ENCODE measurements at regions not wholly inside any gene's neighbourhood (a gene's known extent, or its start where the extent isn't known, plus 50 kb on each side); places are given as distances from the start of the nearest gene placed in this dataset.
"Not testable (repeated sequence)": the region's sequence is repeated elsewhere in the genome, so short reads cannot be mapped to it uniquely, and the experiment has no call there.

DNA sequence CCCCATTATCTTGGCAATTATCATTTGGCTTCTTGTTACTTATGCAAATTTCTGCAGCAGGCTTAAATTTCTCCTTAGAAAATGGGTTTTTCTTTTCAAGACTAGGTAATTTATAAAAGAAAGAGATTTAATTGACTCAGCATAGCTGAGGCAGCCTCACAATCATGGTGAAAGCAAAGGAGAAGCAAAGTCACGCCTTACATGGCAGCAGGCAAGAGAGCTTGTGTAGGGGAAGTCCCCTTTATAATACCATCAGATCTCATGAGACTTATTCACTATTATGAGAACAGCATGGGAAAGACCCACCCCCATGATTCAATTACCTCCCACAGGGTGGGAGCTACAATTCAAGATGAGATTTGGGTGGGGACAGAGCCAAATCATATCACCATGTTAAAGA, 158.3 kb upstream of the NRBF2 start:
- H3K4me3 Mint-ChIP-seq; H3K27ac Mint-ChIP-seq; intact Hi-C loops (cut with DNase I, micrococcal nuclease); POLR2A ChIA-PET; H3K36me3 Mint-ChIP-seq (ENCODE audit: low read depth): not testable (repeated sequence)
- CTCF ChIA-PET: interaction anchor here (0.7 kb wide), 2 partner anchors 159 to 655 kb away, joined by 3 read pairs; no protein-coding TSS in a partner anchor
- Mint-ChIP-seq H3K27me3 (peaks cover 18% of the 10 kb centered on the region), H3K9me3 (ENCODE audit: low read depth) (peaks cover 13% of the 10 kb centered on the region), H3K4me1 (peaks cover 21% of the 10 kb centered on the region)
- DNase-seq (peak; percentile 13), ATAC-seq (peak; percentile 42)

DNA sequence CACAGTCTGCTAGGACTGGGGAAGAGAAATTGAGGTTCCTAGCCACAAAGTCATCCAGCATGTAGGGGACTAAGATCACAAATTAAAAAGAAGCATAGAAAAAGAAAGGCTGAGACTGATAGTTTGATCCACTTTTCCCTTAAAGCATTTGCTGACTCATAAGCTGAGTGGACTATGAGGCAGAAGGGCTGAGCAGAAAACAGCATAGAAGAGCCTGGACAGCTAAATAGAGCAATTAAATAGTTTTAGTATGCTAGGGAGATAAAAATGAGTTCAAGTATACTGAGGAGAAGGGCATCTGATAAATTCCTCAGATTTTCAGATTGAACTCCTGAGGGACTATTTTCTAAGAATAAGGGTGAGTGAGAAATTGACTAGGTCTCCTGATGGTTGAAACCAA, 155.9 kb upstream of the EGR2 start:
- intact Hi-C loops (cut with DNase I, micrococcal nuclease): no loop called here
- no peak for ATAC-seq
- CTCF ChIA-PET: no interaction called here
- H3K36me3 Mint-ChIP-seq (ENCODE audit: low read depth): peaks cover 4% of the 10 kb centered on the region
- H3K27ac Mint-ChIP-seq: no peak overlapping the region
- peaks cover 27% of the 10 kb centered on the region for H3K27me3 Mint-ChIP-seq
- peaks cover 13% of the 10 kb centered on the region for H3K9me3 Mint-ChIP-seq (ENCODE audit: low read depth)
- no peak overlapping the region for H3K4me3 Mint-ChIP-seq
- POLR2A ChIA-PET: no interaction called here
- no peak for DNase-seq
- H3K4me1 Mint-ChIP-seq: peaks cover 6% of the 10 kb centered on the region

DNA sequence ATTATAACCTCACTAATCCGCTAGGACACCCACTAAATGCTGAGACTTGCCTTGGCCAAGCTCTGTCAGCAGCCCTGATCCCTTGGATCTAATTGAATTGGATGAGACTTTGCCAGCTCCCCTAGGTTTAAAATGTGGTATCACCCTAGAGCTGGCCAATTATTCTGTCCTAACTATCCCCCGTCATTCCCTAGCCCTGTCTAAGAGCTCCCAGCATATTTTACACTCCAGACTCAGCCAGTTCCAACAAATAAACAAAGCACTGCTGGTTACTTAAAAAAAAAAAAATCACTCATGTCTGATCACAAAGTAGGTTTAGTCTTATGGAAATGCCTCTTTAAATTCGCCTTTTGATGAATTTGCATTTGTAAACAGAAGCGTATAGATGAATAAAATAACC, 147.9 kb upstream of the EGR2 start:
- H3K4me1 Mint-ChIP-seq: no peaks in the 10 kb centered on the region
- H3K27me3 Mint-ChIP-seq: peaks cover 29% of the 10 kb centered on the region
- H3K36me3 Mint-ChIP-seq (ENCODE audit: low read depth): no peaks in the 10 kb centered on the region
- ChIA-PET CTCF (no interaction called here), POLR2A (no interaction called here)
- DNase-seq (no peak), ATAC-seq (no peak)
- no peak overlapping the region for H3K4me3 Mint-ChIP-seq
- H3K27ac Mint-ChIP-seq: no peak overlapping the region
- no peaks in the 10 kb centered on the region for H3K9me3 Mint-ChIP-seq (ENCODE audit: low read depth)
- intact Hi-C loops (cut with DNase I, micrococcal nuclease): no loop called here

DNA sequence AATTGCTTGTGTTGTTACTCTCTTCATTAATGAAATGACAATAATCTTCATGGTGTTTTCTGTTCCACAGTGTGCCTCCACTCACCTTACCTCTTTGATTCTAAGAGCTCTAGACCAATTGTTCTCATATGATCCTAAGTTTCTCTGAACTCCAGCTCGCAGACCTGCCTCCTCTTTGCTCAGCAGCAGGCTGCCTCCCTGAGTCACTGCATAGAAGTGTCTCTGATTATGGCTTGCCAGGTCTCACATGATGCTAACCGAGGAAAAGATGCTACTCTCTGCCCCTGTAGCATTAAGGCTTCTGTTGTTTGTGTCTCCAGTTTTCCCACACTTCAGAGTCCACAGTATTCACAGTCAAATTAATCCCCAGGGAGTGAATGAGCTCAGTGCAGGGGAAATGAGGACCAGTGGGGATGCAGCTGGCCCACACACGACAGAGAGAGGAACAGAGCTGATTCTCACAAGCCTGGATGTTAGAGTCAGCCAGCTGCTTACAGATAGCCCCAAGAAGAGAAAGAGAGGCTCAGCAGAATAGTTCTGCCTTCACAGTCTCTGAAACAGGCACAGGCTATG, 145.9 kb upstream of the EGR2 start:
- no peak overlapping the region for H3K27ac Mint-ChIP-seq
- no peaks in the 10 kb centered on the region for H3K9me3 Mint-ChIP-seq (ENCODE audit: low read depth)
- POLR2A ChIA-PET: no interaction called here
- CTCF ChIA-PET: no interaction called here
- H3K4me3 Mint-ChIP-seq: no peak overlapping the region
- H3K27me3 Mint-ChIP-seq: peaks cover 22% of the 10 kb centered on the region
- no peaks in the 10 kb centered on the region for H3K36me3 Mint-ChIP-seq (ENCODE audit: low read depth)
- intact Hi-C loops (cut with DNase I, micrococcal nuclease): no loop called here
- ATAC-seq (no peak), DNase-seq (no peak)
- H3K4me1 Mint-ChIP-seq: no peaks in the 10 kb centered on the region

DNA sequence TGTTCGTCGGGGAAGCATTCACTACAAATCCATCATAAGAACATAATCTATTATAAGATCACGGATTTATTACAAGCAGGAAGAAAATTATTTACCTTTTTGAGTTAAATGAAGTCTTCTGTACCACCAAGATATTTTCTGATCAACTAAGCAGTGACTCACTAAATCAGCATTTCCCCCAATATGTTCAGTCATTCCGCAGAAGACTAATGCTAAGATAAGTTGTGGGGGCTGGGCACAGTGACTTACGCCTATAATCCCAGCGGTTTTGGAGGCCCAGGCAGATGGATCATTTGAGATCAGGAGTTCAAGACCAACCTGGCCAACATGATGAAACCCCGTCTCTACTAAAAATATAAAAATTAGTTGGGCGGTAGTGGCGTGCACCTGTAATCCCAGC, 144.2 kb upstream of the EGR2 start:
- intact Hi-C loops (cut with DNase I, micrococcal nuclease): no loop called here
- no peaks in the 10 kb centered on the region for H3K4me1 Mint-ChIP-seq
- ATAC-seq (no peak), DNase-seq (no peak)
- no peaks in the 10 kb centered on the region for H3K36me3 Mint-ChIP-seq (ENCODE audit: low read depth)
- ChIA-PET CTCF (interaction anchor here (0.6 to 0.7 kb wide), 3 partner anchors 26 to 350 kb away, joined by 3 to 4 read pairs (median 3); no protein-coding TSS in a partner anchor), POLR2A (no interaction called here)
- H3K27me3 Mint-ChIP-seq: peaks cover 25% of the 10 kb centered on the region
- no peaks in the 10 kb centered on the region for H3K9me3 Mint-ChIP-seq (ENCODE audit: low read depth)
- no peak overlapping the region for H3K4me3 Mint-ChIP-seq
- H3K27ac Mint-ChIP-seq: no peak overlapping the region

DNA sequence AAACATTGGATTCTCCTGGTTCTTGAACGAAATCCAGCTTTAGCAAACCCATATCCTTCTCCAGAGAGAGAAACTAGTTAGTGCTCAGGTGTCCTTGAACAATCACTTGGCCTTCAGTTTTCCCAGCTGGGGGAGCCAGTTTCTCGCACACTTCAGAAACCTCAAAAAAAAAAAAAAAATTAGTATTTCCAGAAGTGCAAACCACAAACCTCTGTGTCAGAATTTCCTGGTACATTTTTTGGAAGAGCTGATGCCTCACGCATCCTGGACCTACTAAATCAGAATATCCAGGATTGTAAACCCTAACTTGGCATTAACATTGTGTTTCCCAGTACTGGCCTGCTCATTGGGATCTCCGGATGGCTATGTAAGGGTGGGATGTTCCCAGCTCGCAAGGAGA, 143.4 kb upstream of the EGR2 start:
- intact Hi-C loops (cut with DNase I, micrococcal nuclease): no loop called here

DNA sequence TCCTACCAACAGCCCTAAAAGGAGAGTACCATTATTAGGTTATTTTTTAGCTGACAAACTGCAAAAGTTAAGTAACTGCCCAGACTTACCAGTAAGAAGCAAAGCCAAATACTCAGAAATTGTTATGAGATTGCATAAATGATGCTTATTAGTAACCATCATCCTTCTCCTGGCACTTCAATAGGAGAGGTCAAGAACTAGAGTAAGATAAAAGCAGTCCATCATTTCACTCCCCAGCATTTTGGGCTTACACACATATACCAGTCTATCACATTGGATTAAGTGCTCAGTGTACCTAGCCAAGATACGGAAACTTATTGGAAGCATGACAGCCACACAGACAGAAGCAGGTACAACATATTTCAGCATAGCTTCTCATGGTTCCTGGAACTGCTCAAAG, 142.8 kb upstream of the EGR2 start:
- ATAC-seq: no peak
- intact Hi-C loops (cut with DNase I, micrococcal nuclease): no loop called here
- Mint-ChIP-seq H3K27me3 (peaks cover 25% of the 10 kb centered on the region), H3K9me3 (ENCODE audit: low read depth) (no peaks in the 10 kb centered on the region), H3K4me3 (no peak overlapping the region), H3K27ac (no peak overlapping the region), H3K36me3 (ENCODE audit: low read depth) (no peaks in the 10 kb centered on the region), H3K4me1 (no peaks in the 10 kb centered on the region)
- ChIA-PET POLR2A (no interaction called here), CTCF (interaction anchor here (0.7 to 0.9 kb wide), 2 partner anchors 130 to 346 kb away, joined by 3 read pairs; no protein-coding TSS in a partner anchor)
- DNase-seq: no peak

More for the DNA sequence above, 143.4 kb upstream of the EGR2 start:
- Mint-ChIP-seq H3K27me3 (peaks cover 25% of the 10 kb centered on the region), H3K4me3 (no peak overlapping the region), H3K36me3 (ENCODE audit: low read depth) (no peaks in the 10 kb centered on the region), H3K9me3 (ENCODE audit: low read depth) (no peaks in the 10 kb centered on the region), H3K27ac (no peak overlapping the region), H3K4me1 (no peaks in the 10 kb centered on the region)
- POLR2A ChIA-PET: no interaction called here
- CTCF ChIA-PET: interaction anchor here (0.6 to 0.9 kb wide), 3 partner anchors 69 to 349 kb away, joined by 3 read pairs; no protein-coding TSS in a partner anchor
- DNase-seq (no peak), ATAC-seq (no peak)

DNA sequence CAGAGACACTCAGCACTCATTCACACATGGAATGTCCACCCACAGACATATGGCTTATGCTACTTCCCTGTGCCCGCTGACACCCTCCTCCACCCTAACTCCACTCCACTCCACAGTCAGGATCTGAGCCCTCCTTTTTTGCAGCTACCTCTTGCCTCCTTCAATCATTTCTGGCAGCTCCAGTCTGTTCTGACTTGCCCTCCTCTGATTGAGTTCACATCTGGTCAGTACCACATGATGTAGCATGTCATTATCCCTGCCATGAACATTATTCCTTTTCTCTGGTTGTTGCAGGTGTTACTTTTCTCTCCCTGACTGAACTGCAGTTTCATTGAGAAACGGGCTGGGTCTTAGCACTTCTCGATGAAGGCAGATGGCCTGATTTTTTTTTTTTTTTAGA, 130.1 kb upstream of the EGR2 start:
- Mint-ChIP-seq H3K9me3 (ENCODE audit: low read depth) (no peaks in the 10 kb centered on the region), H3K36me3 (ENCODE audit: low read depth) (no peaks in the 10 kb centered on the region), H3K27ac (no peak overlapping the region), H3K27me3 (peaks cover 12% of the 10 kb centered on the region), H3K4me3 (no peak overlapping the region), H3K4me1 (no peaks in the 10 kb centered on the region)
- intact Hi-C loops (cut with DNase I, micrococcal nuclease): no loop called here
- POLR2A ChIA-PET: no interaction called here
- CTCF ChIA-PET: no interaction called here
- ATAC-seq (no peak), DNase-seq (no peak)

DNA sequence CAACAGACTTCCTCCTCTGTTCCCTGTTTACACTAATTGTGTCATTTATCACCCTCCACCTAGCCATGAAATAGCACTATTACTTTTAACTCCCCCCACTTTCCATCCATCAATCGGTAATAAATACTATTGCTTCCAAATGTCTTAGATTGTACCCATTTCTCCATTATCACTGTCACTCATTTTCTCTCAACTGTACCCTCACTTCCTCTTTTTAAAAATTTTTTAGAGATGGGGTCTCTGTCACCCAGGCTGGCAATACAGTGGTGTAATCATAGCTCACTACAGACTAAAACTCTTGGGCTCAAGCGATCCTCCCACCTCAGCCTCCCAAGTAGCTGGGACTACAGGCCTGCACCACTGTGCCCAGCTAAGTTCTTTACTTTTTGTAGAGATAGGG, 123.5 kb upstream of the EGR2 start:
- Mint-ChIP-seq H3K36me3 (ENCODE audit: low read depth) (no peaks in the 10 kb centered on the region), H3K4me3 (no peak overlapping the region), H3K9me3 (ENCODE audit: low read depth) (no peaks in the 10 kb centered on the region), H3K4me1 (peaks cover 4% of the 10 kb centered on the region), H3K27ac (no peak overlapping the region), H3K27me3 (peaks cover 21% of the 10 kb centered on the region)
- ATAC-seq (no peak), DNase-seq (no peak)
- ChIA-PET CTCF (no interaction called here), POLR2A (no interaction called here)
- intact Hi-C loops (cut with DNase I, micrococcal nuclease): no loop called here

DNA sequence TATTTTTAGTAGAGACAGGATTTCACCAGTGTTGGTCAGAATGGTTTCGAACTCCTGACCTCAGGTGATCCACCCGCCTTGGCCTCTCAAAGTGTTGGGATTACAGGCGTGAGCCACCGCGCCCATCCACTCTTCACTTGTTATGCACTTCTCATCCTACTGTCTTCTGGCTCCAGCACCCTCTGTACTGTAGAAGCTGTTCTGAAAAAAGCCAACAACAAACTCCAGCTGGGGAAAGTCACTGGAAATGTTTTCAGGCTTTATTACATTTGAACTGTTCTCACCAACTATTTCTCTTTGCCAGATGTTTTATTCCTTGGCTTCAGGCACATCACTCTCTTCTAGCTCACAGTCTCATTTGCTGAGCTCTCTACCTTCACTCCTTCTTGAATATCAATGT, 122.5 kb upstream of the EGR2 start:
- Mint-ChIP-seq H3K9me3 (ENCODE audit: low read depth) (no peaks in the 10 kb centered on the region), H3K4me3 (no peak overlapping the region), H3K4me1 (peaks cover 6% of the 10 kb centered on the region), H3K27me3 (peaks cover 28% of the 10 kb centered on the region), H3K36me3 (ENCODE audit: low read depth) (no peaks in the 10 kb centered on the region), H3K27ac (no peak overlapping the region)
- ATAC-seq (no peak), DNase-seq (no peak)
- ChIA-PET POLR2A (no interaction called here), CTCF (no interaction called here)
- intact Hi-C loops (cut with DNase I, micrococcal nuclease): no loop called here

DNA sequence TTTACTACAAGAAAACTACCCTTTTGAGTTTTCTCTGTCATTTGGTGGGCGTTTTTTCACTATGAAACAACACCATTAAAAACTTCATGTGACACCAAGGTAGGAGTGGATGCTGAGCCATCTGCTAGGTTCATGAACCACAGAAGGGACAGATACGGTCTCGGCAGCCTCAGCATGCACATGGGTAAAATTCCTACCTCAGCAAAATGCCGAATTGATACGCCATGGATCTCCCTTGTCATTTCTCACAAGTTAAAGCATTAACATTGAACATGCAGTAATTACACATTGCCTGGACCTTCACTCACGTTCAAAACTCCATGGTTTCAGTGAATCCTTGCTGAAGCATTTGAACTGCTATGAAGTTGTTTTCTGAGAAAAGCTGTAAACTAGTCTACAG, 121.5 kb upstream of the EGR2 start:
- H3K4me1 Mint-ChIP-seq: peaks cover 6% of the 10 kb centered on the region
- ChIA-PET POLR2A (no interaction called here), CTCF (no interaction called here)
- peaks cover 35% of the 10 kb centered on the region for H3K27me3 Mint-ChIP-seq
- DNase-seq (no peak), ATAC-seq (no peak)
- H3K4me3 Mint-ChIP-seq: no peak overlapping the region
- no peaks in the 10 kb centered on the region for H3K36me3 Mint-ChIP-seq (ENCODE audit: low read depth)
- H3K27ac Mint-ChIP-seq: no peak overlapping the region
- intact Hi-C loops (cut with DNase I, micrococcal nuclease): no loop called here
- H3K9me3 Mint-ChIP-seq (ENCODE audit: low read depth): no peaks in the 10 kb centered on the region

DNA sequence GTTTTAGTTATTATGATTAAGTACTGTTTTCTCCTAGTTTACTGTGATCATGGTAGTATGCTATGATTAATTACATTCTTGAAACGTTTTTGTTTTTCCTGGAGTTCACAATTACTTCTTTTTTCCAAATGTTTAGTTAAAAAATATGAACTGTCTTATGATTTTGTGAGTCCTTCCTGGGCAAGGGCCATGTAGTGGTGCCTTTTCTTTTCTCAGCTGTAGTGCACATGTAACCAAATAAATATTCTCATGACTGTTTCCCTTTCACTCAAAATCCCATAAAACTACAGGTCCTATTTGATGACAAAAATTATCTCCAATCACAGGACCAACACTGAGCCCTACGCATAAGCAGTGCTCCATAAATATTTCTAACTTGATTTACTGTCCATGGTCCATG, 118.9 kb upstream of the EGR2 start:
- H3K4me1 Mint-ChIP-seq: peaks cover 6% of the 10 kb centered on the region
- no peaks in the 10 kb centered on the region for H3K9me3 Mint-ChIP-seq (ENCODE audit: low read depth)
- ChIA-PET POLR2A (no interaction called here), CTCF (interaction anchor here (0.6 to 1.5 kb wide), 2 partner anchors 10 to 122 kb away, joined by 4 read pairs; no protein-coding TSS in a partner anchor)
- H3K27ac Mint-ChIP-seq: no peak overlapping the region
- intact Hi-C loops (cut with DNase I, micrococcal nuclease): no loop called here
- no peak overlapping the region for H3K4me3 Mint-ChIP-seq
- ATAC-seq: no peak
- no peak for DNase-seq
- H3K36me3 Mint-ChIP-seq (ENCODE audit: low read depth): no peaks in the 10 kb centered on the region
- peaks cover 33% of the 10 kb centered on the region for H3K27me3 Mint-ChIP-seq

DNA sequence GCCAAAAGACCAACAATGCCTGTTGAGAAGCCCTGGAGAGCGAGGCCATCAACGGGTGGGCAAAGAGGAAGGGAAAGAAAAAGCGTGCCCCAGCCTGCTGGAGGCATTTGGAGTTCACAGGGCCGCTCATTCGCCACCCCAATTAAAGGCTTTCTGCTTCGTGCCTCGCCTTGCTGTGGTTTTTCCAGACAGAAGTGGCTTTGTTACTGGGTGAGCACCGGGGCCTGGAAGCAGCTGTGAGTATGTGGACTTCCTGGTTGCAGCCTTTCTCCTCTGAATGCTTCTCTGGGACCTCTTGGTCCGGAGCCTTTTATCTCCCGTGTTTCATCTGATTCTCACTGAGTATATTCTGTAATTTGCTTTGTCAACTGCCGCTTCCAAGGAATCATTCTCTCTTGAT, 118.1 kb upstream of the EGR2 start:
- no peaks in the 10 kb centered on the region for H3K36me3 Mint-ChIP-seq (ENCODE audit: low read depth)
- DNase-seq (no peak), ATAC-seq (no peak)
- POLR2A ChIA-PET: no interaction called here
- H3K27ac Mint-ChIP-seq: no peak overlapping the region
- H3K4me3 Mint-ChIP-seq: no peak overlapping the region
- CTCF ChIA-PET: interaction anchor here (0.8 to 1.5 kb wide), 2 partner anchors 9 to 39 kb away, joined by 3 to 4 read pairs; no protein-coding TSS in a partner anchor
- peaks cover 30% of the 10 kb centered on the region for H3K27me3 Mint-ChIP-seq
- H3K4me1 Mint-ChIP-seq: peaks cover 6% of the 10 kb centered on the region
- no peaks in the 10 kb centered on the region for H3K9me3 Mint-ChIP-seq (ENCODE audit: low read depth)
- intact Hi-C loops (cut with DNase I, micrococcal nuclease): no loop called here
